ENCODE measurements at regions not wholly inside any gene's neighbourhood (a gene's known extent, or its start where the extent isn't known, plus 50 kb on each side); places are given as distances from the start of the nearest gene placed in this dataset.

- Histone ChIP-seq H3K36me3 (ENCODE audit: insufficient read depth, low read length) (no peaks in the 10 kb centered on the region), H2AFZ (ENCODE audit: low read length) (no peak overlapping the region), H3K4me2 (ENCODE audit: low read length) (no peak overlapping the region), H3K9me2 (ENCODE audit: low read depth, low read length) (no peaks in the 10 kb centered on the region), H4K20me1 (ENCODE audit: insufficient read depth, low read length) (no peaks in the 10 kb centered on the region), H3K4me3 (ENCODE audit: low read depth, low read length, poor library complexity, severe bottlenecking) (no peak overlapping the region), H3F3A (ENCODE audit: insufficient read depth, low read length) (no peaks in the 10 kb centered on the region), H3K9ac (ENCODE audit: low read length) (no peak overlapping the region), H3K27me3 (ENCODE audit: insufficient read depth, low read length) (no peaks in the 10 kb centered on the region), H3K9me3 (ENCODE audit: low read length) (no peaks in the 10 kb centered on the region), H3K27ac (ENCODE audit: low read depth, low read length, poor library complexity, severe bottlenecking) (no peak overlapping the region), H3K4me1 (ENCODE audit: insufficient read depth, low read length, severe bottlenecking) (no peaks in the 10 kb centered on the region), H3K79me2 (ENCODE audit: insufficient read depth, low read length) (no peaks in the 10 kb centered on the region)
- TF ChIP-seq CTCF (IDR thresholded peaks at IDR 0.05; ENCODE audit: low read length) (no peak), EZH2 (IDR thresholded peaks at IDR 0.05; ENCODE audit: borderline replicate concordance, low read length) (no peak)
Measured at GRCh38 chr5:57102905-57103255, 71.0 kb upstream of the GPBP1 start.

- H3F3A ChIP-seq (ENCODE audit: insufficient read depth, low read length) = no peaks in the 10 kb centered on the region
- TF ChIP-seq CTCF (IDR thresholded peaks at IDR 0.05; ENCODE audit: low read length) = no peak
- no peak for TF ChIP-seq EZH2 (IDR thresholded peaks at IDR 0.05; ENCODE audit: borderline replicate concordance, low read length)
- no peak overlapping the region for H2AFZ ChIP-seq (ENCODE audit: low read length)
- H4K20me1 ChIP-seq (ENCODE audit: insufficient read depth, low read length) = no peaks in the 10 kb centered on the region
- no peaks in the 10 kb centered on the region for H3K4me1 ChIP-seq (ENCODE audit: insufficient read depth, low read length, severe bottlenecking)
- H3K36me3 ChIP-seq (ENCODE audit: insufficient read depth, low read length) = no peaks in the 10 kb centered on the region
- H3K9me2 ChIP-seq (ENCODE audit: low read depth, low read length) = no peaks in the 10 kb centered on the region
- no peaks in the 10 kb centered on the region for H3K79me2 ChIP-seq (ENCODE audit: insufficient read depth, low read length)
- H3K27me3 ChIP-seq (ENCODE audit: insufficient read depth, low read length) = no peaks in the 10 kb centered on the region
- H3K9me3 ChIP-seq (ENCODE audit: low read length) = no peaks in the 10 kb centered on the region
- H3K27ac ChIP-seq (ENCODE audit: low read depth, low read length, poor library complexity, severe bottlenecking) = no peak overlapping the region
- H3K4me2 ChIP-seq (ENCODE audit: low read length) = no peak overlapping the region
- no peak overlapping the region for H3K9ac ChIP-seq (ENCODE audit: low read length)
- no peak overlapping the region for H3K4me3 ChIP-seq (ENCODE audit: low read depth, low read length, poor library complexity, severe bottlenecking)
Measured at GRCh38 chr5:57103317-57103907, 70.4 kb upstream of the GPBP1 start.

DNA sequence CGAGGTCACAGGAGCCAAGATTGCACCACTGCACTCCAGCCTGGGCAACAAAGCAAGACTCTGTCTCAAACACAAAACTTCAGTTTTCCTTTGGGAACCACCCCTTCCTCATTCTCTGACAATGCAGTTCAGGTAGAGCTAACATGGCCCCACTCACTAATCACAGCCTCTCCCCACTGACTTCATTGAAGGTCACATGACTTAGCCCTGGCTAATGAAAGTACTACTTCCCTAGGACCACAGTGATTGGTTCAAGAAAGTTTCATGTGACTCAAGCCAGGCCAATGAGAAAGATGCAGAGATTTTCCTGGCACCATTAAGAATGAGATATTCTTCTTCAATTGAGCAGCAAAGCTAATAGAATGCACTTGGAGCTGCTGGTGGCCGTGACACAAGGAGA lies 67.2 kb upstream of the GPBP1 start:
- no peaks in the 10 kb centered on the region for H3K27me3 ChIP-seq (ENCODE audit: insufficient read depth, low read length)
- H3F3A ChIP-seq (ENCODE audit: insufficient read depth, low read length) = no peaks in the 10 kb centered on the region
- TF ChIP-seq CTCF (IDR thresholded peaks at IDR 0.05; ENCODE audit: low read length) = no peak
- TF ChIP-seq EZH2 (IDR thresholded peaks at IDR 0.05; ENCODE audit: borderline replicate concordance, low read length) = no peak
- H3K9ac ChIP-seq (ENCODE audit: low read length) = no peak overlapping the region
- no peaks in the 10 kb centered on the region for H4K20me1 ChIP-seq (ENCODE audit: insufficient read depth, low read length)
- H3K4me1 ChIP-seq (ENCODE audit: insufficient read depth, low read length, severe bottlenecking) = no peaks in the 10 kb centered on the region
- H3K9me3 ChIP-seq (ENCODE audit: low read length) = no peaks in the 10 kb centered on the region
- H3K9me2 ChIP-seq (ENCODE audit: low read depth, low read length) = no peaks in the 10 kb centered on the region
- no peaks in the 10 kb centered on the region for H3K36me3 ChIP-seq (ENCODE audit: insufficient read depth, low read length)
- no peak overlapping the region for H3K4me2 ChIP-seq (ENCODE audit: low read length)
- no peak overlapping the region for H3K27ac ChIP-seq (ENCODE audit: low read depth, low read length, poor library complexity, severe bottlenecking)
- no peak overlapping the region for H3K4me3 ChIP-seq (ENCODE audit: low read depth, low read length, poor library complexity, severe bottlenecking)
- no peaks in the 10 kb centered on the region for H3K79me2 ChIP-seq (ENCODE audit: insufficient read depth, low read length)
- no peak overlapping the region for H2AFZ ChIP-seq (ENCODE audit: low read length)
